Erythroblast (primary cell): ENCODE measurements at regions not wholly inside any gene's neighbourhood (a gene's known extent, or its start where the extent isn't known, plus 50 kb on each side); places are given as distances from the start of the nearest gene placed in this dataset.

Source experiments
- GATA1 ChIP-seq: IDR thresholded peaks from 2 replicates; pipeline ENCODE4 v1.6.1; 2011; ENCODE audit warnings: low read depth, mild to moderate bottlenecking, control low read depth, low read length, moderate library complexity
- POLR2A ChIP-seq: IDR thresholded peaks from 2 replicates; pipeline ENCODE4 v1.6.1; 2011; ENCODE audit warnings: mild to moderate bottlenecking, low read length

GRCh38 chr11:76280882-76281557 is 74.7 kb upstream of the WNT11 start:
- TF ChIP-seq POLR2A (no peak), GATA1 (no peak)
